GM21619 (cell line): ENCODE measurements at regions not wholly inside any gene's neighbourhood (a gene's known extent, or its start where the extent isn't known, plus 50 kb on each side); places are given as distances from the start of the nearest gene placed in this dataset.

Experiments
- ATAC-seq: cut with Tn5 transposase; IDR thresholded peaks from one replicate; pipeline ENCODE4 v1.9.1; 2021; ENCODE audit not compliant: unreplicated experiment

- ATAC-seq = no peak
These were observed 74.5 kb upstream of the TNRC6C start for GRCh38 chr17:77884019-77884418.

GRCh38 chr17:77884967-77885641, 73.4 kb upstream of the TNRC6C start:
- ATAC-seq = no peak

GRCh38 chr17:77885678-77886386, 72.7 kb upstream of the TNRC6C start:
- no peak for ATAC-seq

GRCh38 chr17:77886387-77886728, 72.1 kb upstream of the TNRC6C start:
- no peak for ATAC-seq

- ATAC-seq = no peak
These were observed 71.4 kb upstream of the TNRC6C start for GRCh38 chr17:77887110-77887463.

GRCh38 chr17:77887464-77888241, 70.8 kb upstream of the TNRC6C start:
- no peak for ATAC-seq

GRCh38 chr17:77888242-77889134, 70.0 kb upstream of the TNRC6C start:
- no peak for ATAC-seq

- no peak for ATAC-seq
These were observed 69.4 kb upstream of the TNRC6C start for GRCh38 chr17:77889135-77889505.

GRCh38 chr17:77889866-77890760, 68.4 kb upstream of the TNRC6C start:
- ATAC-seq = no peak

- no peak for ATAC-seq
These were observed 67.7 kb upstream of the TNRC6C start for GRCh38 chr17:77890771-77891170.

- ATAC-seq = no peak
These were observed 66.9 kb upstream of the TNRC6C start for GRCh38 chr17:77891602-77892001.

- no peak for ATAC-seq
These were observed 66.5 kb upstream of the TNRC6C start for GRCh38 chr17:77892031-77892430.

GRCh38 chr17:77892469-77893143, 65.9 kb upstream of the TNRC6C start:
- ATAC-seq = no peak

GRCh38 chr17:77893144-77894044, 65.1 kb upstream of the TNRC6C start:
- ATAC-seq = no peak

GRCh38 chr17:77894126-77894956, 64.2 kb upstream of the TNRC6C start:
- no peak for ATAC-seq

GRCh38 chr17:77897741-77898301, 60.7 kb upstream of the TNRC6C start:
- no peak for ATAC-seq
